Epithelial cell of esophagus (primary cell): ENCODE measurements at regions not wholly inside any gene's neighbourhood (a gene's known extent, or its start where the extent isn't known, plus 50 kb on each side); places are given as distances from the start of the nearest gene placed in this dataset.

Experiments used
- DNase-seq: peaks from one replicate; pipeline ENCODE4 v3.0.0; 2010; ENCODE audit warnings: low read depth
- H3K4me3 ChIP-seq: 2 replicates; pipeline ENCODE4 v1.5.1; 2011; ENCODE audit warnings: mild to moderate bottlenecking, low read length, control low read depth
- TF ChIP-seq, protein P1 (sequence below): IDR thresholded peaks from 2 replicates; pipeline ENCODE4 v1.5.1; 2011; ENCODE audit warnings: low read depth, mild to moderate bottlenecking, low read length, control low read depth, inconsistent platforms; ENCODE audit not compliant: insufficient read depth; ENCODE audit errors: missing control alignments

DNA sequence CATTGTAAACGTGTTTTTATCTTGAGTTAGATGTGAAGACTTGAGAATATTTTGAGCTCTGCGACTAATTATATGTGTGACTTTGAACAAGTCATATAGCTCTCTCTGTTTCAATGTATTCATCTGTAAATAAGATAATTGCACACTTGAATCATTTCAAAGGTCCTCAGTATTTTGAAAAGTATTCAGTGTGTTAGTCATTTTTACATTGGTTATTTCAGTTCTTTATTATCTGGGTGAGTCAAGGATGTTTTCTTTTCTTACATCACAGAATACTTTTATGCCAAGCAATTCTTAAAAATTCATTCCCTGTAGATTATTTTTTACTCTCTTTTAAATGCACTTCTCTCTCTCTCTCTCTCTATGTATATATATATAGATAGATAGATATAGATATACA, 1098.0 kb upstream of the ZEB2 start:
- no peak overlapping the region for H3K4me3 ChIP-seq
- TF ChIP-seq, protein P1, sequence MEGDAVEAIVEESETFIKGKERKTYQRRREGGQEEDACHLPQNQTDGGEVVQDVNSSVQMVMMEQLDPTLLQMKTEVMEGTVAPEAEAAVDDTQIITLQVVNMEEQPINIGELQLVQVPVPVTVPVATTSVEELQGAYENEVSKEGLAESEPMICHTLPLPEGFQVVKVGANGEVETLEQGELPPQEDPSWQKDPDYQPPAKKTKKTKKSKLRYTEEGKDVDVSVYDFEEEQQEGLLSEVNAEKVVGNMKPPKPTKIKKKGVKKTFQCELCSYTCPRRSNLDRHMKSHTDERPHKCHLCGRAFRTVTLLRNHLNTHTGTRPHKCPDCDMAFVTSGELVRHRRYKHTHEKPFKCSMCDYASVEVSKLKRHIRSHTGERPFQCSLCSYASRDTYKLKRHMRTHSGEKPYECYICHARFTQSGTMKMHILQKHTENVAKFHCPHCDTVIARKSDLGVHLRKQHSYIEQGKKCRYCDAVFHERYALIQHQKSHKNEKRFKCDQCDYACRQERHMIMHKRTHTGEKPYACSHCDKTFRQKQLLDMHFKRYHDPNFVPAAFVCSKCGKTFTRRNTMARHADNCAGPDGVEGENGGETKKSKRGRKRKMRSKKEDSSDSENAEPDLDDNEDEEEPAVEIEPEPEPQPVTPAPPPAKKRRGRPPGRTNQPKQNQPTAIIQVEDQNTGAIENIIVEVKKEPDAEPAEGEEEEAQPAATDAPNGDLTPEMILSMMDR = no peak
- DNase-seq = peak; percentile 64

DNA sequence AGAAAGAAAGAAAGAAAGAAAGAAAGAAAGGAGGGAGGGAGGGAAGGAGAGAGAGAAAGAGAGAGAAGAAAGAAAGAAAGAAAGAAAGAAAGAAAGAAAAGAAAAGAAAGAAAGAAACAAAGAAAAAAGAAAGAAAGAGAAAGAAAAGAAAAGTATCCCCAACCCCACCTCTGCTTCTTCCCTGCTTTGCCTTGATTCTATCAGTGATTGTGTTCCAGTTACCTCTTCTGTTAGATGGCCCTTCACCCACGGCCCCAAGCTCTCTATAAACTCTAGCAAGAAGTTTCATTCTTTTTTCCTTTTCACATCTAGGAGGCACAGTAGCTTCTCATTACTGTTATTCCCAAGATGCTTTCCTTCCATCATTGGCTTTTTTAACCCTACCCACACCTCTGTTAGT, 1097.5 kb upstream of the ZEB2 start:
- no peak overlapping the region for H3K4me3 ChIP-seq
- no peak for DNase-seq
- TF ChIP-seq, protein P1 = no peak

DNA sequence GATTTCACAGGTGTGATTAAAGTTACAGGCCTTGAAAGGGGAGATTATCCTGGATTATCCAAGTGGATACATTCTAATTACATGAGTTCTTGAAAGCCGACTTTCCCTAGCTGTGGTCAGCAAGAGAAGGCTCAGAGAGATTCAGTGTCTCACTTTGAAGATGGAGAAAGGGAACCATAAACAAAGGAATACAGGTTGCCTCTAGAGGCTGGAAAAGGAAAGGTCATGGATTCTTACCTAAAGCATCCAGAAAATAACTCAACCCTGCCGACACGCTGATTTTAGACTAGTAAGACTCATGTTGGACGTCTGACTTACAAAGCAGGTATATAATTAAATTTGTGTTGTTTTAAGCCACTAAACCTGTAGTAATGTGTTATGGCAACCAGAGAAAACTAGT, 1095.7 kb upstream of the ZEB2 start:
- TF ChIP-seq, protein P1 = no peak
- H3K4me3 ChIP-seq = no peak overlapping the region
- DNase-seq = no peak

DNA sequence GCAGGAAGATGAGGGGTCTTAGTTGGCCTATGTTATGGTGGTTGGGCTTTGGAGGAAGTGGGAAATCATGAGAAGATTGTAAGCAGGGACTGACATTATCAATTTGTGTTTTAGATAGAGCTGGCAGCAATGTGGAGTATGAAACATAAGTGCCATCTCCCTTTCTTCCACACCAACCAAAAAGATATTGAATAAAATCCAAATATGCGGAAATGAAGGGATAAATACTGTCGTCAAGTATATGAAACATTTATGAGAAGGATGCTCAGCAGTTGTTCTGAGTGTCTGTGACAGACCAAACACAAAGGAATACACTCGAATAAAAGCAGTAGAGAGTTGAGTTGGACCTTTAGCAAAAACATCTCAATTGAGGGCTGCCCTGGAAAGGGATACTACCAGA, 1090.0 kb upstream of the ZEB2 start:
- TF ChIP-seq, protein P1 = no peak
- no peak overlapping the region for H3K4me3 ChIP-seq
- DNase-seq = no peak

DNA sequence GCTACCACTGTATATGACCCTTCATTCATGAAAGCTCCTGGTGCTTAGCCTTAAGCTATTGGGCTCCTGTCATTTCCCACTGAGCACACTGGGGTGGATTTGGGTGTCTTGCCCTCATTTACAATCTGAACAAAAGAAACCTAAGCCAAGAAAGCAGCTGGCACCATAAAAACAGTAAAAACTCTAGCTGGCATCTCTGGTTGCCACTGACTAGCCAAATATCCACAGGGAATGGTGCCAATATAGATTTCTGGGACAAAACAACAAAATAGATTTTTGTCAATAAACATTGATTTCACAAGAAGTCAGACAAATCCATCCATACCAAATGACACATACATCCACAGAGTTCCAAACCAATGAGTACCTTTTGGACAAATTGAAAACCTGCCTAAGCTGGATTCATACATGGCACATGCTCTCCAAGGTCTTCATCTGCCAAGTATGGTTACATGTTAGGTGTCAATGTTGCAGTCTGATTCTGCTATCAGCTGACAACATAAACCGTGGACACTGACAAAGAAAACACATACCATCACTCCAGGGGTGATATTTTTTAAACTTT, 1081.5 kb upstream of the ZEB2 start:
- no peak for DNase-seq
- no peak overlapping the region for H3K4me3 ChIP-seq
- TF ChIP-seq, protein P1 = no peak

DNA sequence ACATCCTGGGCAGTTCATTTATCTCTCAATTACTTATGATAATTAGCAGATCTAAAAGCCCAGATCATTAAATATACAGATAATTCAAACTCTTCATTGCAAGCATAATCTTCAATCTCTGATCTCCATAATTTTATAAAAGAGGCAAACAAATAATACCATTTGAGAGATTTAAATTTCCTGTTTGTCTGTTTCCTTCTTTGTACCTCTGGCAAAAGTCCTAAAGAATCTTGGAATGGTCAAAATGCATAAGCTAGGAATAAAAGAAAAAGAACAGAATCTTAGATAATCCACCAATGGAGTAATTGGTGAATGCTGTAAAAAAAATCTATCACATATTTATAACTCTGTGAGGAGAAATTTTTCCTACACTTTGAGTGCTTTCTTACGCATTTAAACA, 1080.9 kb upstream of the ZEB2 start:
- TF ChIP-seq, protein P1 = no peak
- no peak overlapping the region for H3K4me3 ChIP-seq
- no peak for DNase-seq

DNA sequence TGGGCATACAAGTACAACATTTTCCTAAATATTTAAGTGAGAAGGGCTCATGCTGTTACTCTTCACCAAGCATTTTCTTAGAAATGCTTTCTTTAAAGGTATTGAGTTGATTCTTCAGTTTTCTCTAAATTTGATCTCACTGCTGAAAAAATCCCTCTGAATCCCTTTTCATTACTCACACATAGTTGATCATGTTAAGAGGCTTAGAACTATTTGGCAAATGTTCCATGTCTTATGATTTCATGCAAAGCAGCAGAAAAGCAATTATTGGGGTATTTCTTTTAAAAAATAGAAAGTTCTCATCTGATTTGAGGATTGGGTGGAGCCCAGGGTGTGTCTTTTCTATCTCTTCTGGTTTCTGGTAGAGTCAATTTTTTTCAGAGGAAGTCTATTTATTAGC, 1079.8 kb upstream of the ZEB2 start:
- H3K4me3 ChIP-seq = no peak overlapping the region
- TF ChIP-seq, protein P1 = no peak
- peak; percentile 18 for DNase-seq
